OCI-LY7 (cell line): ENCODE measurements at regions not wholly inside any gene's neighbourhood (a gene's known extent, or its start where the extent isn't known, plus 50 kb on each side); places are given as distances from the start of the nearest gene placed in this dataset.

Experiments
- BruUV-seq: library from RNA; stranded (reverse); fragments of 400-500 nt; replicated peaks from 2 replicates; lab custom pipeline; 2021; lab: Mats Ljungman, UMichigan
- CTCF ChIA-PET: fragments of 300-600 bp; sonication (Branson Sonifier 250); formaldehyde crosslinking; loops from one replicate; lab custom pipeline; 2022; ENCODE audit warnings: antibody characterized with exemption; ENCODE audit not compliant: unreplicated experiment; lab: Charles Lee
- POLR2A ChIA-PET: fragments of 300-600 bp; sonication (Branson Sonifier 250); formaldehyde crosslinking; loops from one replicate; lab custom pipeline; 2022; ENCODE audit warnings: antibody characterized with exemption; lab: Charles Lee
- DNase-seq: peaks from one replicate; pipeline ENCODE4 v3.0.0-alpha.2; 2015; ENCODE audit warnings: low spot score
- H2AFZ ChIP-seq: fragments of 200-600 bp; sonication (generic), shearing (Covaris generic); 2 replicates; pipeline ENCODE4 v1.6.1; 2014; ENCODE audit warnings: mild to moderate bottlenecking, antibody characterized with exemption, low read length, moderate library complexity
- H3K27ac ChIP-seq: fragments of 200-600 bp; sonication (generic); 2 replicates; pipeline ENCODE4 v1.5.1; 2014; ENCODE audit warnings: mixed run types, low read depth, mild to moderate bottlenecking, moderate library complexity, low read length, inconsistent platforms; ENCODE audit not compliant: poor library complexity, severe bottlenecking
- H3K36me3 ChIP-seq: fragments of 200-600 bp; sonication (generic); 2 replicates; pipeline ENCODE4 v1.6.1; 2014; ENCODE audit warnings: mild to moderate bottlenecking, antibody characterized with exemption, low read length, moderate library complexity, mixed read lengths; ENCODE audit not compliant: insufficient read depth
- H3K4me1 ChIP-seq: fragments of 200-600 bp; sonication (generic); 2 replicates; pipeline ENCODE4 v1.5.1; 2014; ENCODE audit warnings: mild to moderate bottlenecking, low read length; ENCODE audit not compliant: insufficient read depth, poor library complexity, severe bottlenecking
- H3K4me2 ChIP-seq: fragments of 200-600 bp; sonication (generic); 2 replicates; pipeline ENCODE4 v1.6.1; 2014; ENCODE audit warnings: mild to moderate bottlenecking, low read length
- H3K4me3 ChIP-seq: fragments of 200-600 bp; sonication (generic); 2 replicates; pipeline ENCODE4 v1.5.1; 2014; ENCODE audit warnings: mild to moderate bottlenecking, low read depth, low read length; ENCODE audit not compliant: poor library complexity, severe bottlenecking
- H3K79me2 ChIP-seq: fragments of 200-600 bp; sonication (generic); 2 replicates; pipeline ENCODE4 v1.6.1; 2016; ENCODE audit warnings: low read depth, mild to moderate bottlenecking, low read length, moderate library complexity, mixed read lengths; ENCODE audit not compliant: insufficient read depth
- H3K9me2 ChIP-seq: fragments of 200-600 bp; sonication (generic); 2 replicates; pipeline ENCODE4 v1.6.1; 2016; ENCODE audit warnings: mild to moderate bottlenecking, low read length, mixed read lengths; ENCODE audit not compliant: insufficient read depth
- H3K9me3 ChIP-seq: fragments of 200-600 bp; sonication (generic); 2 replicates; pipeline ENCODE4 v1.6.1; 2014; ENCODE audit warnings: mild to moderate bottlenecking, mixed run types, low read length, mixed read lengths
- H4K20me1 ChIP-seq: fragments of 200-600 bp; sonication (generic); 2 replicates; pipeline ENCODE4 v1.6.1; 2014; ENCODE audit warnings: mild to moderate bottlenecking, antibody characterized with exemption, low read length, moderate library complexity, mixed read lengths; ENCODE audit not compliant: insufficient read depth
- EZH2phosphoT487 ChIP-seq: fragments of 200-600 bp; sonication (generic); IDR thresholded peaks from 2 replicates; pipeline ENCODE4 v1.6.1; 2018; ENCODE audit warnings: low read depth, borderline replicate concordance, mild to moderate bottlenecking, mixed run types, antibody characterized with exemption, low read length, moderate library complexity, mixed read lengths
- intact Hi-C: fragments of 100-400 bp; cut with micrococcal nuclease; formaldehyde crosslinking; loops from one replicate; pipeline ENCODE4 v1.10.0; 2022; ENCODE audit not compliant: unreplicated experiment
- TF ChIP-seq, protein P1 (sequence below): fragments of 200-600 bp; sonication (generic); conservative IDR thresholded peaks from 2 replicates; pipeline ENCODE4 v1.5.1; 2014; ENCODE audit warnings: mild to moderate bottlenecking, antibody characterized with exemption, low read length, moderate library complexity, mixed read lengths

GRCh38 chr7:42698600-42699374, 213.1 kb downstream of the C7orf25 start:
- intact Hi-C loops, result no loop called here
- H3K27ac ChIP-seq, result no peak overlapping the region
- no peaks in the 10 kb centered on the region for H3K36me3 ChIP-seq
- no peaks in the 10 kb centered on the region for H3K4me1 ChIP-seq
- TF ChIP-seq, protein P1, sequence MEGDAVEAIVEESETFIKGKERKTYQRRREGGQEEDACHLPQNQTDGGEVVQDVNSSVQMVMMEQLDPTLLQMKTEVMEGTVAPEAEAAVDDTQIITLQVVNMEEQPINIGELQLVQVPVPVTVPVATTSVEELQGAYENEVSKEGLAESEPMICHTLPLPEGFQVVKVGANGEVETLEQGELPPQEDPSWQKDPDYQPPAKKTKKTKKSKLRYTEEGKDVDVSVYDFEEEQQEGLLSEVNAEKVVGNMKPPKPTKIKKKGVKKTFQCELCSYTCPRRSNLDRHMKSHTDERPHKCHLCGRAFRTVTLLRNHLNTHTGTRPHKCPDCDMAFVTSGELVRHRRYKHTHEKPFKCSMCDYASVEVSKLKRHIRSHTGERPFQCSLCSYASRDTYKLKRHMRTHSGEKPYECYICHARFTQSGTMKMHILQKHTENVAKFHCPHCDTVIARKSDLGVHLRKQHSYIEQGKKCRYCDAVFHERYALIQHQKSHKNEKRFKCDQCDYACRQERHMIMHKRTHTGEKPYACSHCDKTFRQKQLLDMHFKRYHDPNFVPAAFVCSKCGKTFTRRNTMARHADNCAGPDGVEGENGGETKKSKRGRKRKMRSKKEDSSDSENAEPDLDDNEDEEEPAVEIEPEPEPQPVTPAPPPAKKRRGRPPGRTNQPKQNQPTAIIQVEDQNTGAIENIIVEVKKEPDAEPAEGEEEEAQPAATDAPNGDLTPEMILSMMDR, result no peak
- TF ChIP-seq EZH2phosphoT487, result no peak
- no peaks in the 10 kb centered on the region for H3K79me2 ChIP-seq
- no peaks in the 10 kb centered on the region for H3K9me2 ChIP-seq
- H2AFZ ChIP-seq, result no peak overlapping the region
- no peak for DNase-seq
- no peaks in the 10 kb centered on the region for H4K20me1 ChIP-seq
- H3K4me2 ChIP-seq, result no peak overlapping the region
- CTCF ChIA-PET, result no interaction called here
- POLR2A ChIA-PET, result no interaction called here
- BruUV-seq, result no TSS peak
- H3K4me3 ChIP-seq, result no peak overlapping the region
- no peaks in the 10 kb centered on the region for H3K9me3 ChIP-seq

DNA sequence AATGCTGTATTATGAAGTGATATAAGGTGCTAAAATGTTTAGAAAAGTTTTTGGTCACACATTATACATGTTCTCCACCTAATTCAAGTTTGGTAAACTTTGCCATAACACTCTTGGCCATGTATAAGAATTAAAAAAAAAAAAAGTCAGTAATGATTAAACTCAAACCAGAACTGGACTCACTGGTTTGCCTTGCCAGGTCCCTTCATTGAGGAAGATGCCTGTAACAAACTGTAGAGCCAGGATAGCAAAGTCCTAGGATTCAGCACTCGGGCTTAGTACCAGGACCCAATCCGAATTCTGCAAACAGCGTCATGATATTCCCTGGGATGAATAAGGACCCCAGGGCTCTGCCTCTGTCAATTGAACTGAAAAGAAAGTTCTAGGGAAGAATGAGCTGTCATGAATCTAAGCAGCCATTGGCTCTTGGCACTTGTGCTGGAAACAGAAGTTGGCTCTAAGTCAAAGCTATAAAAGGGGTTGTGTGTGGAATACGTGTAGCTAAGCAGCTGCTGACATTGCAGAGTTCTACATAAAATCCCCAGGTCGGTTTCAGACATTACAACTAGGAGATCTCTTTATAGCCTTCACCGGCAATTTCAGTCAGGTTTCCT, 216.9 kb downstream of the C7orf25 start:
- TF ChIP-seq, protein P1, result no peak
- no peak for TF ChIP-seq EZH2phosphoT487
- Histone ChIP-seq H3K9me2 (no peaks in the 10 kb centered on the region), H3K4me2 (no peak overlapping the region), H3K9me3 (no peaks in the 10 kb centered on the region), H3K4me3 (no peak overlapping the region), H3K79me2 (no peaks in the 10 kb centered on the region), H4K20me1 (no peaks in the 10 kb centered on the region), H3K36me3 (no peaks in the 10 kb centered on the region), H3K4me1 (no peaks in the 10 kb centered on the region), H2AFZ (no peak overlapping the region), H3K27ac (no peak overlapping the region)
- POLR2A ChIA-PET, result no interaction called here
- intact Hi-C loops, result no loop called here
- CTCF ChIA-PET, result no interaction called here
- BruUV-seq, result no TSS peak
- no peak for DNase-seq

GRCh38 chr7:42693722-42694121, 218.1 kb downstream of the C7orf25 start:
- Histone ChIP-seq H2AFZ (no peak overlapping the region), H3K9me3 (no peaks in the 10 kb centered on the region), H4K20me1 (no peaks in the 10 kb centered on the region), H3K4me3 (no peak overlapping the region), H3K27ac (no peak overlapping the region), H3K9me2 (no peaks in the 10 kb centered on the region), H3K4me2 (no peak overlapping the region), H3K79me2 (no peaks in the 10 kb centered on the region), H3K4me1 (no peaks in the 10 kb centered on the region), H3K36me3 (no peaks in the 10 kb centered on the region)
- intact Hi-C loops, result no loop called here
- DNase-seq, result no peak
- TF ChIP-seq EZH2phosphoT487, result no peak
- TF ChIP-seq, protein P1, result no peak
- BruUV-seq, result no TSS peak
- CTCF ChIA-PET, result no interaction called here
- POLR2A ChIA-PET, result no interaction called here
